HCT116 (cell line): ENCODE measurements at regions not wholly inside any gene's neighbourhood (a gene's known extent, or its start where the extent isn't known, plus 50 kb on each side); places are given as distances from the start of the nearest gene placed in this dataset.

Experiments
- ATAC-seq: fragments of 200-7000 bp; cut with Tn5 transposase; 2 replicates; pipeline ENCODE4 v1.9.1; 2020; ENCODE audit warnings: mild to moderate bottlenecking, moderate library complexity
- BruUV-seq: library from RNA; stranded (reverse); fragments of 400-500 nt; replicated peaks from 2 replicates; lab custom pipeline; 2021; lab: Mats Ljungman, UMichigan
- CTCF ChIA-PET: fragments of 300-600 bp; sonication (Branson Sonifier 250); formaldehyde crosslinking; loops from one replicate; lab custom pipeline; 2021; ENCODE audit warnings: antibody characterized with exemption; lab: Charles Lee
- POLR2A ChIA-PET: fragments of 300-600, 350-600 bp; sonication (Branson Sonifier 250); formaldehyde crosslinking; loops from one replicate; lab custom pipeline; 2021; ENCODE audit warnings: antibody characterized with exemption; lab: Charles Lee
- RAD21 ChIA-PET, 2 experiments: fragments of 300-600 bp; sonication (Branson Sonifier 250); formaldehyde crosslinking; loops; one replicate each; lab custom pipeline; 2023; ENCODE audit warnings: low total read pairs in 2 of 2; ENCODE audit not compliant: uncharacterized antibody in 2 of 2, unreplicated experiment in 2 of 2, low non-redundant PET in 1 of 2; lab: Charles Lee
- DNase-seq: peaks from one replicate; pipeline ENCODE4 v3.0.0-alpha.2; 2010; ENCODE audit warnings: low read depth, low spot score
- H2AFZ ChIP-seq: fragments of 200-600 bp; shearing (Covaris generic), sonication (generic); 2 replicates; pipeline ENCODE4 v1.6.1; 2017; ENCODE audit warnings: low read depth, mixed run types, mixed read lengths, antibody characterized with exemption, low read length; ENCODE audit not compliant: poor library complexity, severe bottlenecking
- H3K27ac ChIP-seq: 2 replicates; pipeline ENCODE4 v1.5.1; 2012; ENCODE audit warnings: low read depth, low read length
- H3K27me3 ChIP-seq: fragments of 200-600 bp; sonication (generic); 2 replicates; pipeline ENCODE4 v1.6.1; 2016; ENCODE audit warnings: mixed run types, low read length, mixed read lengths; ENCODE audit not compliant: insufficient read depth
- H3K36me3 ChIP-seq, 2 experiments: fragments of 200-500 bp in 1 of 2; fragments of 200-600 bp in 1 of 2; sonication (Bioruptor generic) in 1 of 2; sonication (generic) in 1 of 2; 2 replicates each; pipeline versions ENCODE4 v1.5.1 to v1.6.1; 2014 to 2016; ENCODE audit warnings: low read length in 2 of 2, inconsistent platforms in 1 of 2, mixed read lengths in 1 of 2, mixed run types in 1 of 2; ENCODE audit not compliant: insufficient read depth in 2 of 2, control insufficient read depth in 1 of 2
- H3K4me1 ChIP-seq, 2 experiments: fragments of 200-600 bp in 1 of 2; sonication (generic) in 1 of 2; 2 replicates each; pipeline versions ENCODE4 v1.5.1 to v1.6.1; 2012 to 2017; ENCODE audit warnings: low read length in 2 of 2, inconsistent platforms in 1 of 2, mild to moderate bottlenecking in 1 of 2, mixed read lengths in 1 of 2, mixed run types in 1 of 2, moderate library complexity in 1 of 2; ENCODE audit not compliant: insufficient read depth in 2 of 2, control insufficient read depth in 1 of 2
- H3K4me2 ChIP-seq: fragments of 200-600 bp; sonication (generic); 2 replicates; pipeline ENCODE4 v1.6.1; 2017; ENCODE audit warnings: mixed run types, low read length, mixed read lengths
- H3K4me3 ChIP-seq, 2 experiments: fragments of 200-600 bp in 1 of 2; sonication (generic) in 1 of 2; replicated peaks in 1 of 2; 2 replicates each; pipeline ENCODE4 v1.5.1; 2011 to 2016; ENCODE audit warnings: low read length in 2 of 2, control low read depth in 1 of 2, low read depth in 1 of 2, mild to moderate bottlenecking in 1 of 2, mixed read lengths in 1 of 2, mixed run types in 1 of 2
- H3K79me2 ChIP-seq: fragments of 200-600 bp; sonication (generic); 2 replicates; pipeline ENCODE4 v1.6.1; 2017; ENCODE audit warnings: mild to moderate bottlenecking, mixed run types, low read length, moderate library complexity, mixed read lengths; ENCODE audit not compliant: insufficient read depth
- H3K9ac ChIP-seq: fragments of 200-600 bp; sonication (generic); 2 replicates; pipeline ENCODE4 v1.6.1; 2016; ENCODE audit warnings: low read length, mixed read lengths
- H3K9me2 ChIP-seq: fragments of 200-600 bp; sonication (generic), shearing (Covaris generic); 2 replicates; pipeline ENCODE4 v1.6.1; 2017; ENCODE audit warnings: mixed run types, mild to moderate bottlenecking, moderate library complexity; ENCODE audit not compliant: insufficient read depth
- H3K9me3 ChIP-seq, 2 experiments: fragments of 200-500 bp in 1 of 2; fragments of 200-600 bp in 1 of 2; sonication (Bioruptor generic) in 1 of 2; sonication (generic) in 1 of 2; 2 replicates each; pipeline ENCODE4 v1.6.1; 2014 to 2017; ENCODE audit warnings: low read length in 2 of 2, mixed read lengths in 2 of 2, inconsistent platforms in 1 of 2, low read depth in 1 of 2, mild to moderate bottlenecking in 1 of 2, mixed run types in 1 of 2, moderate library complexity in 1 of 2; ENCODE audit not compliant: control insufficient read depth in 1 of 2, insufficient read depth in 1 of 2
- H4K20me1 ChIP-seq: fragments of 200-600 bp; sonication (generic), shearing (Covaris generic); 2 replicates; pipeline ENCODE4 v1.6.1; 2017; ENCODE audit warnings: mixed run types, mild to moderate bottlenecking, moderate library complexity; ENCODE audit not compliant: insufficient read depth
- ATF3 ChIP-seq: IDR thresholded peaks from 2 replicates; pipeline ENCODE4 v1.6.1; 2012
- CBX3 ChIP-seq: IDR thresholded peaks from 2 replicates; pipeline ENCODE4 v1.6.1; 2012; ENCODE audit warnings: low read depth
- CEBPB ChIP-seq: IDR thresholded peaks from 2 replicates; pipeline ENCODE4 v1.6.1; 2012; ENCODE audit warnings: low read depth
- EZH2 ChIP-seq: fragments of 200-600 bp; sonication (generic); IDR thresholded peaks from 2 replicates; pipeline ENCODE4 v1.6.1; 2017; ENCODE audit warnings: antibody characterized with exemption, mixed run types
- EZH2phosphoT487 ChIP-seq: fragments of 200-600 bp; IDR thresholded peaks from 2 replicates; pipeline ENCODE4 v1.6.1; 2018; ENCODE audit warnings: antibody characterized with exemption, borderline replicate concordance
- FOSL1 ChIP-seq: IDR thresholded peaks from 2 replicates; pipeline ENCODE4 v1.6.1; 2012; ENCODE audit warnings: low read depth
- POLR2AphosphoS5 ChIP-seq: IDR thresholded peaks from 2 replicates; pipeline ENCODE4 v1.6.1; 2011; ENCODE audit warnings: mild to moderate bottlenecking, low read depth, low read length, moderate library complexity
- RAD21 ChIP-seq: IDR thresholded peaks from 2 replicates; pipeline ENCODE4 v1.6.1; 2012; ENCODE audit warnings: low read depth, mild to moderate bottlenecking
- SIN3A ChIP-seq: IDR thresholded peaks from 2 replicates; pipeline ENCODE4 v1.6.1; 2012; ENCODE audit warnings: low read depth
- TCF7L2 ChIP-seq: IDR thresholded peaks from 2 replicates; pipeline ENCODE4 v1.7.0; 2011; ENCODE audit warnings: borderline replicate concordance, inconsistent platforms; ENCODE audit not compliant: insufficient read depth, insufficient read length; ENCODE audit errors: extremely low read depth
- YY1 ChIP-seq: IDR thresholded peaks from 2 replicates; pipeline ENCODE4 v1.6.1; 2011; ENCODE audit warnings: low read length, low read depth, moderate library complexity, mild to moderate bottlenecking; ENCODE audit not compliant: insufficient replicate concordance; ENCODE audit errors: extremely low read depth
- ZBTB33 ChIP-seq: IDR thresholded peaks from 2 replicates; pipeline ENCODE4 v1.6.1; 2011; ENCODE audit warnings: mild to moderate bottlenecking, low read length, moderate library complexity; ENCODE audit not compliant: insufficient replicate concordance; ENCODE audit errors: extremely low read depth
- ZFX ChIP-seq: fragments of 450-650 bp; IDR thresholded peaks from 2 replicates; pipeline ENCODE4 v1.6.1; 2017
- intact Hi-C: fragments of 100-400 bp; cut with micrococcal nuclease; formaldehyde crosslinking; loops from 2 replicates; pipeline ENCODE4 v1.10.0; 2022
- TF ChIP-seq, protein P1 (sequence below): IDR thresholded peaks from 2 replicates; pipeline ENCODE4 v1.6.1; 2012
- TF ChIP-seq, protein P2 (sequence below): IDR thresholded peaks from 2 replicates; pipeline ENCODE4 v1.6.1; 2012; ENCODE audit warnings: low read depth

DNA sequence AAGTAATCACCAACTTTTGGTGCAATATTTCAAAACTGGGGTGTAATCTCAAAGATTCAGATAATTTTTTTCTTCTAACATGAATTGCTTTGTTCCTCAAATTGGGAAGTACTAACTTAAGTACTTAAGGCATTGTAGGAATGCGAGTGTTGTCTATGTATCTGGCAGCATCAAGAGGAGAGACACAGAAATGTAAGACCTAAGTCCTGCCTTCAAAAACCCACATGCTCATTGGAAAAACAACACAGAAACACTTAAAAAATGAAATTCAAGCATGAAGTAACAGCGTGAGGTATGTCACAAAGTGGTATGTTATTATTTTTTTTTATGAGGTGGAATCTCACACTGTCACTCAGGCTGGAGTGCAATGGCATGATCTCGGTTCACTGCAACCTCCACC is 288.5 kb downstream of the ZEB1 start:
- BruUV-seq = no TSS peak
- no peaks in the 10 kb centered on the region for H3K79me2 ChIP-seq
- TF ChIP-seq CEBPB (no peak), RAD21 (no peak), TCF7L2 (no peak), ZBTB33 (no peak), ATF3 (no peak), SIN3A (no peak), CBX3 (no peak), FOSL1 (no peak), EZH2 (no peak), EZH2phosphoT487 (no peak), ZFX (no peak), YY1 (no peak), POLR2AphosphoS5 (no peak)
- TF ChIP-seq, protein P1, sequence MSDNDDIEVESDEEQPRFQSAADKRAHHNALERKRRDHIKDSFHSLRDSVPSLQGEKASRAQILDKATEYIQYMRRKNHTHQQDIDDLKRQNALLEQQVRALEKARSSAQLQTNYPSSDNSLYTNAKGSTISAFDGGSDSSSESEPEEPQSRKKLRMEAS = no peak
- TF ChIP-seq, protein P2, sequence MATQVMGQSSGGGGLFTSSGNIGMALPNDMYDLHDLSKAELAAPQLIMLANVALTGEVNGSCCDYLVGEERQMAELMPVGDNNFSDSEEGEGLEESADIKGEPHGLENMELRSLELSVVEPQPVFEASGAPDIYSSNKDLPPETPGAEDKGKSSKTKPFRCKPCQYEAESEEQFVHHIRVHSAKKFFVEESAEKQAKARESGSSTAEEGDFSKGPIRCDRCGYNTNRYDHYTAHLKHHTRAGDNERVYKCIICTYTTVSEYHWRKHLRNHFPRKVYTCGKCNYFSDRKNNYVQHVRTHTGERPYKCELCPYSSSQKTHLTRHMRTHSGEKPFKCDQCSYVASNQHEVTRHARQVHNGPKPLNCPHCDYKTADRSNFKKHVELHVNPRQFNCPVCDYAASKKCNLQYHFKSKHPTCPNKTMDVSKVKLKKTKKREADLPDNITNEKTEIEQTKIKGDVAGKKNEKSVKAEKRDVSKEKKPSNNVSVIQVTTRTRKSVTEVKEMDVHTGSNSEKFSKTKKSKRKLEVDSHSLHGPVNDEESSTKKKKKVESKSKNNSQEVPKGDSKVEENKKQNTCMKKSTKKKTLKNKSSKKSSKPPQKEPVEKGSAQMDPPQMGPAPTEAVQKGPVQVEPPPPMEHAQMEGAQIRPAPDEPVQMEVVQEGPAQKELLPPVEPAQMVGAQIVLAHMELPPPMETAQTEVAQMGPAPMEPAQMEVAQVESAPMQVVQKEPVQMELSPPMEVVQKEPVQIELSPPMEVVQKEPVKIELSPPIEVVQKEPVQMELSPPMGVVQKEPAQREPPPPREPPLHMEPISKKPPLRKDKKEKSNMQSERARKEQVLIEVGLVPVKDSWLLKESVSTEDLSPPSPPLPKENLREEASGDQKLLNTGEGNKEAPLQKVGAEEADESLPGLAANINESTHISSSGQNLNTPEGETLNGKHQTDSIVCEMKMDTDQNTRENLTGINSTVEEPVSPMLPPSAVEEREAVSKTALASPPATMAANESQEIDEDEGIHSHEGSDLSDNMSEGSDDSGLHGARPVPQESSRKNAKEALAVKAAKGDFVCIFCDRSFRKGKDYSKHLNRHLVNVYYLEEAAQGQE = no peak
- no peak overlapping the region for H3K4me2 ChIP-seq
- ChIA-PET RAD21 (interaction anchor here in 1 of 2 experiments (0.6 kb wide), 1 partner anchor 281 kb away, joined by 3 read pairs; no protein-coding TSS in a partner anchor), CTCF (no interaction called here), POLR2A (no interaction called here)
- H3K4me3 ChIP-seq = no peak overlapping the region
- H2AFZ ChIP-seq = no peak overlapping the region
- intact Hi-C loops = loop anchor here (10.0 kb wide), 1 partner anchor 283 kb away; no protein-coding TSS in a partner anchor
- no peaks in the 10 kb centered on the region for H3K27me3 ChIP-seq
- no peak for ATAC-seq
- no peak overlapping the region for H3K9ac ChIP-seq
- no peaks in the 10 kb centered on the region for H3K36me3 ChIP-seq
- H3K9me3 ChIP-seq = no peaks in the 10 kb centered on the region
- H3K4me1 ChIP-seq = peaks cover 9 to 16% of the 10 kb centered on the region in 2 experiments
- no peak overlapping the region for H3K27ac ChIP-seq
- 0 out of 2 replicates have a peak, but pooled peaks cover 3% of the 10 kb centered on the region for H3K9me2 ChIP-seq
- no peak for DNase-seq
- no peaks in the 10 kb centered on the region for H4K20me1 ChIP-seq
